COLO668 (cell line): ENCODE measurements at regions not wholly inside any gene's neighbourhood (a gene's known extent, or its start where the extent isn't known, plus 50 kb on each side); places are given as distances from the start of the nearest gene placed in this dataset.

Source experiments
- DNase-seq: peaks from one replicate; lab custom pipeline; 2025; ENCODE audit not compliant: unreplicated experiment; lab: John Stamatoyannopoulos, UW

DNA sequence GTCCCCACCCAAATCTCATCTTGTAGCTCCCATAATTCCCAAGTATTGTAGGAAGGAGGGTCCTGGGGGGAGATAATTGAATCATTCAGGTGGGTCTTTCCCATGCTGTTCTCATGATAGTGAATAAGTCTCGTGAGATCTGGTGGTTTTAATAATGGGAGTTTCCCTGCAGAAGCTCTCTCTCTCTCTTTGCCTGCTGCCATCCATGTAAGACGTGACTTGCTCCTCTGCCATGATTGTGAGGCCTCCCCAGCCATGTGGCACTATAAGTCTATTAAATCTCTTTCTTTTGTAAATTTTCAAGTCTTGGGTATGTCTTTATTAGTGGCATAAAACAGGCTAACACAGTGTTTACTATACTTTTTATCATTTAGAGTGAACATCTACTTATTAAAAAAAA is 338.8 kb downstream of the ANKRD7 start:
- DNase-seq, result no peak

DNA sequence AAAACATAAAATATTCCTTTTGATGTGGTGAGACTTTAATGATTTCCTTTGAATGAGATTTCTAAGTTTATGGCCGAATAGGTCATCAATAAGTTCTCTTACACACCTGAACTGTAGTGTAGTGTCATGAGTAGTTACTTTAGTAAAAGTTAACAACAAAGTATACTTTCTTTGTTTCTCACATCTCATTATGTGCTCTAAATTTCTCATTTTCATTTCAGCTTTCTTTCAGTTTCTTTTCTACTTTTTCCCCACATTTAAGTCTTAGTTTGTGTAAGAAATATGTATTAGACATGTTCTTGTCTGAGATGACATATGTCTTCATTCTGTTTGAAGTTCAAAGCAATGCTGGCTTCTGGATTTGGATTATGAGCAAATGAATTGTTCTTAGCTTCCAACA is 348.1 kb downstream of the ANKRD7 start:
- no peak for DNase-seq

DNA sequence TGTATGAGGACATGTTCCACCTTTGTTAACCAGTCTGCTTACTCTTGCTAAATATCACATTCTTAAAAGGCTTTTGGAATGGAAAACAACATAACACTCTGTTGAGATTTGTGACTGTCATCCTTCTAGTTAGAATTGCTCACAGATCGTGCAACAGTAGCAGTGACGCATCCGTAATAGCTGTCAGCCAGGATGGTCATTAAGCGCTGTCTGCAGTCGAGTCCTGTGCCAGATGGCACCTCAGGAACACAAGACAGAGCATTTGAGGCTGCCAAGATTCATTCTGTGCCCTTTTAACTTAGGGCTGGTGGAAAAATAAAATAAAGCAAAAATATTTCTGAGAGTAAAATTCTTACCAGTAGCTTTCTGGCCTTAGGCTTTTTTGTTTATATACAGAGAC is 348.6 kb downstream of the ANKRD7 start:
- no peak for DNase-seq

DNA sequence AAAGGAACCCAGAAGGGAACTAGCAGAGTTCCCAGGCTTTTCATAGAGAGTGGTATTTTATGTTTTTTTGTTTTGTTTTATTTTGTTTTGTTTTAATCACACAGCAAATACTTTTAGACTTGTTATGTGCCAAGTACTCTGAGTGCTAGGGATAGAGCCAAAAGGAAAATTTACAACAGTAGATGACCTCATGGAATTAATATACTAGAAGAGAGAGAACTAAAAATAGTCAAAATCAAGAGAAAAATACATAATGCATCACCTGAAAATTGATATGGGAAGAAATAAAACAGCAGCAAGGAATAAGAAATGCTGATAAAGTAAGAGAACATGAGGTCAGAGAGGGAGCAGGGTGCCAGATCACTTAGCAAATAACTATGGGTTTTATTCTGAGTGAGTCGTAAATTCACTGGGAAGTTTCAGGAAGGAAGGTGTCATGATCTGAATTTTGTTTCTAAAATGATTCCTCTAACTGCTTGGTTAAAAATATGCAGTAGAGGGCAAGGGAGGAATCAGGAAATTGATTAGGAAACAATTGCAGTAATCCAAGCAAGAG is 351.0 kb downstream of the ANKRD7 start:
- DNase-seq, result no peak

DNA sequence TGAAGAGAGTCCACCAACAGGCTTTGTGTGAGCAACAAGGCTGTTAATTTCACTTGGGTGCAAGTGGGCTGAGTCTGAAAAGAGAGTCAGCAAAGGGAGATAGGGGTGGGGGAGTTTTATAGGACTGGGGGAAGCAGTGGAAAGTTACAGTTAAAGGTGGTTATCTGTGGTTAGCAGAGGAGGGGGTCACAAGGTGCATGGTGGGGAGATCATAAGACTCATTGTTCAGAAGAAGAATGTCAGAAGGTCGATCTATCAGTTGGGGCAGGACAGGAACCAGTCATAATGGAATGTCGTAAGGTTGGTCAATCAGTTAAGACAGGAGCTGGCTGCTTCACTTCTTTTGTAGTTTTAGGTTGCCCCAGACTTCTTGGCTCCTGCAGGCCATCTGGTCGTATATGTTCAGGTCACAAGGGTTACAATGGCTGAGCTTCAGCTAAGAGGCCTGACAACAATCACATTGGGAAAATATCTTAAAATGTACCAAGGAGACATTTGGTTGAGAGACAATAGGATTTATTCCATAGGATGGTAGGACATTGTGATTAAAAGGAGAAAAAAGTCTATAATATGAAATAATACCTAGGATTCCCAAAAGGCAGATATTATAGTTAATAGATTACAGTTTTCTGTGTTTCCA is 356.4 kb downstream of the ANKRD7 start:
- DNase-seq, result no peak

DNA sequence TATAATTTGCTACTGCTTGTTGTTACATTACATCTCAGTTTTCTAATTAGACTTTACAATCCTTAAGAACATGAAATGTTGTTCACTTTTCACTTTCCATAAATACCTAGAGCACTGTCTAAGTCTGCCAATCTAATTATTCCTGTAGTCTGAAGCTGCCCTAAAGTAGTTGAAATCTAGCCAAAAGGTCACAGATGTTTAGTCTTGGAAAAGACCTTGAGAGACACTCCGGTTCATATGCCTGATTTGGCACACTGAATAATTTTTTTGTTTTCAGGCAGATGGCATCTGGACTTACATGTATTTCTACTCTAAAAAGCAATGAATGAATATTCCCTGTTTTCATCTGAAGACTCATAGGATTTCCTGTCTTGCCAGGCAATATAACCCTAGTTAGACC is 359.1 kb downstream of the ANKRD7 start:
- DNase-seq, result no peak

DNA sequence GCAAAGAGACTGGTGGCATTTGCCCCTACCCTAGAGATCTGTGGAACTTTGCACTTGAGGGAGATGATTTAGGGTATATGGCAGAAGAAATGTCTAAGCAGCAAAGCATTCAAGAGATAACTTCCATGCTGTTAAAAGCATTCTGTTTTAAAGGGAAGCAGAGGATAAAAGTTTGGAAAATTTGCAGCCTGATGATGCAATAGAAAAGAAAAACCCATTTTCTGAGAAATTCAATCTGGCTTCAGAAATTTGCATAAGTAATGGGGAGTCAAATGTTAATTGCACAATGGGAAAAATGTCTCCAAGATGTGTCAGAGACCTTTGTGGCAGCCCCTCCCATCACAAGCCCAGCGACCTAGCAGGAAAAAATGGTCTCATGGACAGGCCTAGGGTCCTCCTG is 361.7 kb downstream of the ANKRD7 start:
- no peak for DNase-seq

DNA sequence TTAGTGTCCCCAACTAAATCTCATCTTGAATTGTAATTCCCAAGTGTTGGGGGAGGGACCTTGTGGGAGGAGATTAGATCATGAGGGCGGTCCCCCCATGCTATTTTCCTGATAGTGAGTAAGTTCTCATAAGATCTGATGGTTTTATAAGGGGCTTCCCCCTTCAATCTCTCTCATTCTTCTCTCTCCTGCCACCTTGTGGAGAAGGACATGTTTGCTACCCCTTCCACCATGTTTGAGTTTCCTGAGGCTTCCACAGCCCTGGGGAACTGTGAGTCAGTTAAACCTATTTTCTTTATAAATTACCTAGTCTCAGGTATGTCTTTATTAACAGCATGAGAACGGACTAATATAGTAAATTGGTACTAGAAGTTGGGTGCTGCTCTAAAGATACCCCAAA is 365.6 kb downstream of the ANKRD7 start:
- DNase-seq, result no peak

DNA sequence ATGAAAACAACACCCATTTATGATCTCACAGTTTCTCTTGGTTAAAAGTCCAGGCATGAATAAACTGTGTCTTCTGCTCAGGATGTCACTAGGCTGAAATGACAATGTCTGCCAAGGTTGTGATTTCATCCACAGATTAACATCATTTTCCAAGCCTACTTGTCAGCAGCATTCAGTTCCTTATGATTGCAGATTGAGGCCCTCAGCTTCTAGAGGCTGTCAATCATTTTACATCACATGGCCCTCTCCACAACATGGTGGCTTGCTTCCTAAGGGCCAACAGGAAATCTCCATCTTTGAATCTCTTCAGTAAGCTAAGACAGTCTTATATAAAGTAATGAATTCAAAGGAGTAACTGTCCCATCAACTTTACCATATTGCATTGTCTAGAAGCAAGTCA is 377.6 kb downstream of the ANKRD7 start:
- DNase-seq, result no peak

DNA sequence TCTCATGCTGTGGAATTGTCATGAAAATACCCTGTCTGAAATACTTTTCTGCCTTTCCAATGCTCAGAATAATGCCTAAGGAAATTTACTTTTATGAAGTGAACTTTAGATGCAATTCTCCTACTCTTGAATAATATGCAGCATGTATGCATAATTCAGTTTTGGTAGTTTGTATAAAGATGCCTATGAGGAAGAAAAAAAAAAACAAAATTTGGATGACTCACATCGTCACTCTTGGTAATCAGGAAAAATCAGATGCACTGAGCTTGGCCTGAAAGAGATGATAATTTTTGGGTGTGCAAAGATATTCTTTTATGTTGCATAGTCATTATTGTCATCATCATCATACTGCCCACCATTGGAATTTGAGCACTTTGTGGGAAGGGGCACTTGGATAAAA is 382.1 kb downstream of the ANKRD7 start:
- no peak for DNase-seq

DNA sequence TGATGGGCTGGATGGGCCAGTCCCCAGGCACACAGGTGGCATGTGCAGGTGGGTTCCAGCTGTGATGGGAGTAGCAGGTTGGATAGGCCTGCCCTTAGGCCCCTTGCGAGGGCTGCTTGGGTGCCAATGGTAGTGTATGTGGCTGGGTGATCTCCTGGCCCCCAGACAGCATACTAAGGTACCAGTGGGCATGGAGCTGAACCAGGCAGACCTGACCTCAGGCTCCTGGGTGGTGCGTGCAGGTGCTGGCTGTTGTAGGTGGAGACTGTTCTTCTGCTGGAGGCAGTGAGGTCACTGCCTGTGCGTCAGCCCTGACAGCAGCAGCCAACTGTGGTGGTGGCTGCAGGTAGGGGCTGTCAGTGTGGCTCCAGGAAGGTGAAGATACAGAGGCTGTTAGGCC is 384.7 kb downstream of the ANKRD7 start:
- no peak for DNase-seq

DNA sequence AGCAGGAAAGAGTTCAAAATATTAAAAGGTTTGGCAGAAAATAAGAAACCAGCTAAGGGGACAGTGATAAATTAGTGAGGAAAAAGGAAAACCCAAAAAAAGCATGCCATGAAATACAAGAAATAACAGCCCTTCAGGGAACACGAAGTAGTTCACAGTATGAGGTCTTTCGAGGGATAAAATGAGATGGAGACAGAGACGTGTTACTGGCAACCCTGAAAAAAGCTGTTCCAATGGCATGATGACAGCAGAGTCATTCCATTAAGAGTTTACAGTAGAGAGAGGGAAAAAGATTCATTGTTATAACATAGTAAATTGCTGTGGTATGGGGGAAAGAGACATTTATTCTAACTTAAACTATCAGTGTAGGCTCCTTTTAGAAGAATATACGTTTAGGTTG is 391.2 kb downstream of the ANKRD7 start:
- no peak for DNase-seq

DNA sequence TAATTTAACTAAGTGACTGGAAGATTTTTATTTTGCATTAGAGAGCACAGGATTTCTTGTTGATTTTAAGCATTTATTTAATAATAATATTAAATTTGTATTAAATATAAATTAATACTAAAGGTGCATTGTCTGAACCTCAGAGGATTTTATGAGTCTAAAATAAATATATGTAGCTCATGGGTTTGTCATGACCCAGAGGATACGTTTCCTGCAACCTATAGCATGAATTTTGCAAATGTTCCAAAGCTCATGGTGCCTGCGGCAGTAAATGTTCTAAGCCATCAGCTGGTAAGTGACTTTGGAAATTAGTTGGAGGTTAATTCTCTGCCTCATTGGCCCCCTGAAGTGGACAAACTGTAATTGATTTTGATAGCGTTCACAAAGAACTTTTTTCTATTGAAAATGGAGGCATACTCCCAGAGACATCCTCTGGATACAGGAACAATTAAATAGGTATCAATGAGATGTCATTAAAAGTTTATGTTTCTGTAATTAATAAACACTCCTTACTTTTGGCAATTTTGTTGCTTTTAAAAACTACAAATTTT is 397.4 kb downstream of the ANKRD7 start:
- no peak for DNase-seq

DNA sequence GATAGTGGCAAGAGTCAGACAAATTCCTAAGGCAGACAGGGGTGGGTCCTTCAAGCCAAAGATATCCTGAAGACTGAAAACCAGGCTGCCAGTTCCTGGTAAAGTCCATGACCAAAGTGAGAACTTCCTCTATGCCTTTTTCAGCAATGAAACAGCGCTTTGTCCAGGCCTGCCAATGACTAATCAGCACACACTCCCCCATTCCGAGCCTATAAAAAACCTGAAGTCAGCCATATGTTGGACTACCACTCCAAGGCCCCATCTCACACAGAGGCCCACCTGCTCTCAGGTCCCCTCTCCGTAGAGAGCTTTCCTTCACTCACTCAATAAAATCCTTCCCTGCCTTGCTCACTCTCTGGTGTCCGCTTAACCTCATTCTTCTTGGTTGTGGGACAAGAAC is 402.2 kb downstream of the ANKRD7 start:
- DNase-seq, result no peak

DNA sequence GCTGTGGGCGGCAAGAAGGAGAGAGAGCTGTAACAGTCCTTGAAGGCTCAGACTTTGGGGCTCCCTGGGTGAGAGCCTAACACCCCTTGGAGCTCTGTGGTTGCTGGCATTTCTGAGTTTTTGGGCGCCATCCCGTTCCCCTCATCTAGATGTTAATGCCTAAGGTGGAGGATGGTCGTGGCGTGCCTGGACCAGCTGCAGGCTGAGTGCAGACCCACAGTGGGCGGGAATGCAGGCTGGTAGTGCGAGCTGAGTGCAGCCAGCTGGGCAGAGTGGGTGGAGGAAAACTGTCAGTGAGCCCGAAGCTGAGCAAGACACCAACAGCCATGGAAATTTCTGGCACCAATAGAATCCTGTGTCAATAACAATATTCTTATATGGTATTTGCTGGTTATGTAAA is 403.0 kb downstream of the ANKRD7 start:
- DNase-seq, result no peak

DNA sequence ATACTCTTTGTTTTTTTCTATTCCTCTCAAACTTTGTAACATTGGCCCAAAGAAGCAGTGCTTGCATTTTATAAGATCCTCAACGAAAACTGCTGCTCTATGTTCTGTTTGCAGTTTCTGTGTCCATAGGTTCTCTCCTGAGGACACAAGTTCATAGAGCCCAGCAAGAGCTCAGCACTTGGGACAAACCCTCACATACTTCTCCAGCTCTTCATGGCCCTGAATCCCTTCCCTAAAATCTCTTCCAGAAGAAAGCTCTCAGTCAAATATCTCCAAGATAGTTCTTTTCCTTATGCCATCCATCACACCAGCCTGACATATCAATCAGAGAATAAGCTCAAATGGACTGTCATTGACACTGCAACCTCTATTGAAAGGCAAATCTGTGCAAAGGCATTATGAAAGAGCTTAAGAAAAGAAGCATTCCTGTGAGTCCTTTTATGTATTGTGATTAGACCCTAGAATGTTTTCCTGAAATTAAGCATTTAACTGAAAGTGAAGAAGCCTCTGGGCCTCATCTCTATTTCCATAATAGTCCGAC is 405.5 kb downstream of the ANKRD7 start:
- DNase-seq, result no peak

DNA sequence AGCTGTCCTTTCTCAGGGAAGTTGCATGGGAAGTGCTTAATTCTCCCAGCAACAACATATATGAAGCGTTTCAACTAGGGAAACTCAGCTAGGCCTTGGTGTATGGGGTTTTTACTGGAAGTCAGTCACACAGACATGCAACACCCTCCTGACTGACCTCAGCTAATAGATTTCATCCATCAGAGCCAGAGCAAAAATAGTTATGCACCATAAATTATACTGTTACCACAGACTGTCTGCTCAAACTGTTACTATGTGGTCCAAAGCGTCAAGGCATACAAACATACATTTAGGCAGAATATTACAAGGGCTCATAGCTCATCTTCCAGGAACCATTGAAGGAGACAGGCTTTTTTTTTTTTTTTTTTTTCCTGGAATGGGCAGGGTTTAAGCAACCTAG is 417.9 kb downstream of the ANKRD7 start:
- no peak for DNase-seq

DNA sequence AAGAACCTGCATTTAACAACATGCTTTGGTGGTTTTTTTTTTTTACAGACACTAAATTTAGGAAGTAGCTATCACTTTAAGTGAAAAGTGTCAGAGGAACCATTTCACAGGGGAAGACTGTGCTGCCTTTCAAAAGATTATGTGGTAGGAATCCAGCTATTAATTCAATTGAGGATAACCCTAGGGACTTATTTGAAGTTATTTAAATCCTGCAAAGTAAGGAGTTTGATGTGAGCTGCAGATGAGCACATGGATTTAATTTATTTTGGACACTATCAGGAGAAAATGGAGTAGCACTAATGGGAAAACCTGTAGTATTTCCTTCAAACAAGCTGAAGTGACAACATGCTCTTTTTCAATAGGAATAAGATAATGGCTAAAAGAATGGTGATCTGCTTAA is 419.8 kb downstream of the ANKRD7 start:
- DNase-seq, result no peak

DNA sequence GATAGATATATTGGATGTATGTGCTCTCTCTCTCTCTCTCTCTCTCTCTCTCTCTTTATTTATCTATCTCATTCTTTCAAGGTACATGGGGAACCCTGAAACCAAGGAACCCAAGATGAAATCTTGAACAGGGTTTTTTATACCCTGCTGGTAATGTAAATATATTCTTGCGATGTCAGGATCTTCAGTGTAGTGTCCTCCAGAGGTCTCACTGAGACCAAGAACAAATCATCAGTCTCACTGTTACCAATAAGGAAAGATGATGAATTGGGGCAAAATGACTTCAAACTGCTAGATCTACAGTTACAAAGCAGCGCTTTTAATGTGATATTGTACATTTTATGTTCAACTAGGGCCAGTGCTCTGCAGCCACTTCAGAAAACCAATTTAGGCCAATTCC is 423.5 kb downstream of the ANKRD7 start:
- DNase-seq, result no peak

DNA sequence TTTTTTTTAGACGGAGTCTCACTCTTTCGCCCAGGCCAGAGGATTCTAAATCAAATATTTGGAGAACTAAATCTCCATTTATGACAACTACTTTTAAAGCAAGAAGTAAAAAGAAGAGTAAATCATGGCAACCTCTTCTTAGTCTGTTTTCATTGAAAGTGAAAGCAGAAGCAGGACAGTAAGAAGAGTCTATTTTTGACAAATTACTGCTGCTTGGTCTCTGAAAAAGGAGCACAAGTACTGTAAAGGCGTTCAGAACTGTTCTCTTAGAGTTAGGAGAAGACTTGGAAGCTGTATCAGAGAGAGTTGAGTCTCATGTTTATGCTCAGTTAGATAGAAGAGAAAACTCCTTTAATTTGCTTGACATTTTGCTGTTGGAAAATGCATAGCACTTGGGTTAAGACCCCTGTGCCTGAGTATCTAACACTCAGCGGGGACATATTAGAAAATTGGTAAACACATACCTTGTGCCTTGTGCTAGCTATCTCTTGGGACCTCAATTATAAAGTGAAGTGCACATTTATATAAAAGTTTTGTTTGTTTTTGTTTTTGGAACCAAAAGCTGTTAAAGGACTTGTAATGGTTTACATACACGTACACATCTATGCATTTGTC is 433.0 kb downstream of the ANKRD7 start:
- no peak for DNase-seq

DNA sequence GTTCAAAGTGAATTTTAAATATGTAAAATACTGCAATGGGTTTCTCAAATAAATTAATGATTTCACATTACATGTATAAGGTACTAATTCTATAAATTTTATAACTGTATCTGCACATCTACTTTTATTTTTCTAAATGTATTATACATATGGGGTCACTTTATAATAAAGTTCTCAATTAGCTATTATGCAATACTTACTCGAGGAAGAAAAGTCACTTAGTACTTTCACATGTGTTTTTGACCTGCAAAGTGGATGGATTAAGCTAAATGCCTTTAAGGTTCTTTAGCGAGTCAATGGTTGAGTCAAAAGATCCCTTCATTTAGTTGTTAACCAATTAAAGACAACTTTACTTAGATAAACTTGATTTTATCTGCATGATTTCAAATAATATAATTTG is 437.8 kb downstream of the ANKRD7 start:
- DNase-seq, result no peak

DNA sequence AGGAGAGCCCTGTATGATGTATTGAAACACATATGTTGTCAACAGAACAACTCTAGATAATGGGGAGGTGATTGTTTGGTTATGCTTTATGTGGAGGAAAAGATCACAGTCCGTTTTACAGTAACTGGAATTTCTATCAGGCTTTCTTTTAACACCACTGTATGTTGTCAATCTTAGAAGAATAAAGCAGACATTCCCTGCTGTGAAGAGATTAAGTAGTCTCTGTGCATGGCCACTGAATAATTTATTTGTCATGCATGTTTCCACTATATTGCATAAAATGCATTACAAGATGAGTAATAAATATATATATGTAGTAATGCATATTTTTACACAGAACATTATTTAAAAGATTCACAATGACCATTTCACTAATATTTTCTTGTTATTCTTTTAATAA is 440.0 kb downstream of the ANKRD7 start:
- DNase-seq, result no peak
